ENCODE measurements at regions not wholly inside any gene's neighbourhood (a gene's known extent, or its start where the extent isn't known, plus 50 kb on each side); places are given as distances from the start of the nearest gene placed in this dataset.

DNA sequence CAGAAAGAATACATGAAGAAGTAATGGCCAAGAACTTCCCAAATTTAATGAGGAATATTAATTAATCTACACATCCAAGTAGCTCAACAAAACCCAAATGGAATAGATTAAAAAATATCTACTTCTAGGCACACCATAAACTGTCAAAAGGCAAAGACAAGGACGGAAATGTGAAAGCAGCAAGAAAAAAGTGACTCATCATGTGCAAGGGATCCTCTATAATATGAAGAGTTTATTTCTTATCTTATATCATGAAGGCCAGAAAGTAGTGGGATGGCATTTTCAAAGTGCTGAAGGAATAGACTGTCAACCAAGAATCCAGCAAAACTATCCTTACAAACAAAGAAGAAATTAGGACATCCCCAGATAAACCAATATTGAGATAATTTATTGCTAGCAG is 73.9 kb upstream of the PRICKLE2 start:
- TF ChIP-seq, protein P1, sequence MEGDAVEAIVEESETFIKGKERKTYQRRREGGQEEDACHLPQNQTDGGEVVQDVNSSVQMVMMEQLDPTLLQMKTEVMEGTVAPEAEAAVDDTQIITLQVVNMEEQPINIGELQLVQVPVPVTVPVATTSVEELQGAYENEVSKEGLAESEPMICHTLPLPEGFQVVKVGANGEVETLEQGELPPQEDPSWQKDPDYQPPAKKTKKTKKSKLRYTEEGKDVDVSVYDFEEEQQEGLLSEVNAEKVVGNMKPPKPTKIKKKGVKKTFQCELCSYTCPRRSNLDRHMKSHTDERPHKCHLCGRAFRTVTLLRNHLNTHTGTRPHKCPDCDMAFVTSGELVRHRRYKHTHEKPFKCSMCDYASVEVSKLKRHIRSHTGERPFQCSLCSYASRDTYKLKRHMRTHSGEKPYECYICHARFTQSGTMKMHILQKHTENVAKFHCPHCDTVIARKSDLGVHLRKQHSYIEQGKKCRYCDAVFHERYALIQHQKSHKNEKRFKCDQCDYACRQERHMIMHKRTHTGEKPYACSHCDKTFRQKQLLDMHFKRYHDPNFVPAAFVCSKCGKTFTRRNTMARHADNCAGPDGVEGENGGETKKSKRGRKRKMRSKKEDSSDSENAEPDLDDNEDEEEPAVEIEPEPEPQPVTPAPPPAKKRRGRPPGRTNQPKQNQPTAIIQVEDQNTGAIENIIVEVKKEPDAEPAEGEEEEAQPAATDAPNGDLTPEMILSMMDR (IDR thresholded peaks at IDR 0.05), result no peak
- TF ChIP-seq POLR2A (IDR thresholded peaks at IDR 0.05), result no peak
